ENCODE measurements at regions not wholly inside any gene's neighbourhood (a gene's known extent, or its start where the extent isn't known, plus 50 kb on each side); places are given as distances from the start of the nearest gene placed in this dataset.

DNA sequence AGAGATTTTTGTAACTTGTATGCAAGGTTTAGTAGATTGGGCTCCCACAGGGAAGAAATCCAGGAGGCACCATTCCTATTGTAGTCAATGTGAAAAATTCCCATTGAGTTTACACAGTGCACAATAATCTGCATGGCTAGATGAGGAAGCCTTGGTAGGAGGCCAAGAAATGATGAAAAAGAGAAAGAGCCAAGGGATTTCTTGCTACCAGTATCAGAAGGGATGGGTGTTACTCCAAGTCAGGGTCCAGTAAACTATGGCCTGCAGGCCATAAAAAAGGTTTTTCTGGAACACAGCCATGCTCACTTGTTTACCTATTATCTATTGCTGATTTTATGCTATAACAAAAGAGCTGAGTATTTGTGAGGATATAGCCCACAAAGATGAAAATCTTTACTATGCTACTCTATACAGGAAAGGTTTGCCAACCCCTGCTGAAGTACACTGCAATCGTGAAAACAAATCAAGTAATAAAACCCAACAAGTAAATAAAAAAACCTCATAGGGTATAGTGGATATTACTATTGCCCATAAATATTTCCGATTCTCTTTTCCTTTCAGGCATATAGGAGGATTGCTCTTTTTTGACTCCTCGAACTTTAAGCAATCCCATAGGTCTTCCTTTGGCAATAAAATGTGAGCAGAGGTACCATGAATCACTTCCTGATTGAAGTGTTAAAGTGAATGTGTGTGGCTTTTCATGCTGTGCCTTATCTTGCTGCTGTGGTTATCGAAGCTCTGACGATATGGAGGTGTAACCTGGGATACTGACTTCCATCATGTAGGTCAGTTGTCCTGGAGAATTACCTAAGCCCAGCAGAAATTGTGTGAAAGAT, 256.3 kb upstream of the MAGI2 start:
- Histone ChIP-seq H3K9ac (ENCODE audit: low read length in 3 of 3) (no peak overlapping the region), H3K36me3 (ENCODE audit: control insufficient read depth in 2 of 3, insufficient read depth in 3 of 3, low read length in 3 of 3) (no peaks in the 10 kb centered on the region), H3K4me1 (ENCODE audit: control insufficient read depth in 2 of 3, insufficient read depth in 2 of 3, low read depth in 1 of 3, low read length in 3 of 3) (no peaks in the 10 kb centered on the region), H3K4me3 (ENCODE audit: low read length in 3 of 3) (no peak overlapping the region), H3K27me3 (ENCODE audit: control insufficient read depth, insufficient read depth, low read length) (no peaks in the 10 kb centered on the region), H3K9me3 (ENCODE audit: control insufficient read depth in 2 of 3, insufficient read depth in 1 of 3, low read length in 3 of 3) (no peaks in the 10 kb centered on the region), H3K27ac (ENCODE audit: low read depth in 2 of 2, low read length in 2 of 2) (no peak overlapping the region)
- intact Hi-C loops (cut with DNase I) = no loop called here
- TF ChIP-seq, protein P1, sequence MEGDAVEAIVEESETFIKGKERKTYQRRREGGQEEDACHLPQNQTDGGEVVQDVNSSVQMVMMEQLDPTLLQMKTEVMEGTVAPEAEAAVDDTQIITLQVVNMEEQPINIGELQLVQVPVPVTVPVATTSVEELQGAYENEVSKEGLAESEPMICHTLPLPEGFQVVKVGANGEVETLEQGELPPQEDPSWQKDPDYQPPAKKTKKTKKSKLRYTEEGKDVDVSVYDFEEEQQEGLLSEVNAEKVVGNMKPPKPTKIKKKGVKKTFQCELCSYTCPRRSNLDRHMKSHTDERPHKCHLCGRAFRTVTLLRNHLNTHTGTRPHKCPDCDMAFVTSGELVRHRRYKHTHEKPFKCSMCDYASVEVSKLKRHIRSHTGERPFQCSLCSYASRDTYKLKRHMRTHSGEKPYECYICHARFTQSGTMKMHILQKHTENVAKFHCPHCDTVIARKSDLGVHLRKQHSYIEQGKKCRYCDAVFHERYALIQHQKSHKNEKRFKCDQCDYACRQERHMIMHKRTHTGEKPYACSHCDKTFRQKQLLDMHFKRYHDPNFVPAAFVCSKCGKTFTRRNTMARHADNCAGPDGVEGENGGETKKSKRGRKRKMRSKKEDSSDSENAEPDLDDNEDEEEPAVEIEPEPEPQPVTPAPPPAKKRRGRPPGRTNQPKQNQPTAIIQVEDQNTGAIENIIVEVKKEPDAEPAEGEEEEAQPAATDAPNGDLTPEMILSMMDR (IDR thresholded peaks at IDR 0.05; ENCODE audit: borderline replicate concordance, extremely low read depth, insufficient read depth) = no peak
- no peak for FAIRE-seq
- DNase-seq = no peak

DNA sequence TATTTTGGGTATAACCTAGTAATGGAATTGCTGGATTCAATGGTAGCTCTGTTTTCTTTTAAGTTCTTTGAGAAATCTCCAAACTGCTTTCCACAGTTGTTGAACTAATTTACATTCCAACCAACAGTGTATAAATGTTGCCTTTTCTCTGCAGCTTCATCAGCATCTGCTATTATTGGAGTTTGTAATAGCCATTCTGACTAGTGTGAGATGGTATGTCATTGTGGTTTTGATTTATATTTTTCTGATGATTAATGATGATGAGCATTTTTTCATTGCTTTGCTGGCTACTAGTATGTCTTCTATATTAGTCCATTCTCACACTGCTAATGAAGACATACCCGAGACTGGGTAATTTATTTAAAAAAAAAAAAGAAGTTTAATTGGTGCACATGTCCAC, 248.6 kb upstream of the MAGI2 start:
- Histone ChIP-seq H3K36me3 (ENCODE audit: control insufficient read depth in 2 of 3, insufficient read depth in 3 of 3, low read length in 3 of 3) (no peaks in the 10 kb centered on the region), H3K4me3 (ENCODE audit: low read length in 3 of 3) (no peak overlapping the region), H3K27me3 (ENCODE audit: control insufficient read depth, insufficient read depth, low read length) (no peaks in the 10 kb centered on the region), H3K27ac (ENCODE audit: low read depth in 2 of 2, low read length in 2 of 2) (no peak overlapping the region), H3K4me1 (ENCODE audit: control insufficient read depth in 2 of 3, insufficient read depth in 2 of 3, low read depth in 1 of 3, low read length in 3 of 3) (no peaks in the 10 kb centered on the region), H3K9me3 (ENCODE audit: control insufficient read depth in 2 of 3, insufficient read depth in 1 of 3, low read length in 3 of 3) (peaks cover 0 to 6% (median 0%) of the 10 kb centered on the region in 3 donors), H3K9ac (ENCODE audit: low read length in 3 of 3) (no peak overlapping the region)
- FAIRE-seq (no peak), DNase-seq (no peak)
- TF ChIP-seq, protein P1 (IDR thresholded peaks at IDR 0.05; ENCODE audit: borderline replicate concordance, extremely low read depth, insufficient read depth) = no peak
- intact Hi-C loops (cut with DNase I) = no loop called here

DNA sequence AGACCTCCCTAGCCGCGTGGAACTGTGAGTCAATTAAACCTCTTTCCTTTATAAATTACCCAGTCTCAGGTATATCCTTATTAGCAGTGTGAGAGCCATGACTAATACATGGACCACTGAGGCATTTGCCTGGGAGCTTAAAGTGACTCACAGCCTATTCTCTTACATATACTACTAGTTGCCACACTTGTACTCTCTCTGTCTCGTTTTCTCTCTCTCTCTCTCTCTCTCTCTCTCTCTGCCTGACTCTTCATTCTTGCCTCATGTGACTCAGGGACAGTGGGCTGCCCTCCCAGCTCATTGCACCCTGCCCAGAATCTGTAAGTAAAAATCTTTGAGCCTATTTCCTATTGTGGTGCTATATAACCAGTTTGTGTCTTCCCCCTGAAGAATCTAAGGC, 238.5 kb upstream of the MAGI2 start:
- H3K36me3 ChIP-seq (ENCODE audit: control insufficient read depth in 2 of 3, insufficient read depth in 3 of 3, low read length in 3 of 3) = no peaks in the 10 kb centered on the region
- H3K27me3 ChIP-seq (ENCODE audit: control insufficient read depth, insufficient read depth, low read length) = no peaks in the 10 kb centered on the region
- no peaks in the 10 kb centered on the region for H3K4me1 ChIP-seq (ENCODE audit: control insufficient read depth in 2 of 3, insufficient read depth in 2 of 3, low read depth in 1 of 3, low read length in 3 of 3)
- no peaks in the 10 kb centered on the region for H3K9me3 ChIP-seq (ENCODE audit: control insufficient read depth in 2 of 3, insufficient read depth in 1 of 3, low read length in 3 of 3)
- H3K9ac ChIP-seq (ENCODE audit: low read length in 3 of 3) = no peak overlapping the region
- H3K27ac ChIP-seq (ENCODE audit: low read depth in 2 of 2, low read length in 2 of 2) = no peak overlapping the region
- TF ChIP-seq, protein P1 (IDR thresholded peaks at IDR 0.05; ENCODE audit: borderline replicate concordance, extremely low read depth, insufficient read depth) = no peak
- intact Hi-C loops (cut with DNase I) = no loop called here
- DNase-seq = no peak
- H3K4me3 ChIP-seq (ENCODE audit: low read length in 3 of 3) = no peak overlapping the region
- no peak for FAIRE-seq
